Stimulated activated CD4-positive, alpha-beta T cell treated with anti-CD3 and anti-CD28 coated beads, Interleukin-4, amount 100 ng/mL, for 48 hours (primary cell): ENCODE measurements at regions not wholly inside any gene's neighbourhood (a gene's known extent, or its start where the extent isn't known, plus 50 kb on each side); places are given as distances from the start of the nearest gene placed in this dataset.

Source experiments
- DNase-seq, 2 donors: peaks; one replicate each; pipeline ENCODE4 v3.0.0-alpha.2; 2020; ENCODE audit warnings: low read depth in 2 of 2

GRCh38 chr3:7913283-7913682 is 588.3 kb upstream of the LMCD1 start:
- no peak for DNase-seq

GRCh38 chr3:7915356-7915755 is 586.3 kb upstream of the LMCD1 start:
- DNase-seq: no peak

DNA sequence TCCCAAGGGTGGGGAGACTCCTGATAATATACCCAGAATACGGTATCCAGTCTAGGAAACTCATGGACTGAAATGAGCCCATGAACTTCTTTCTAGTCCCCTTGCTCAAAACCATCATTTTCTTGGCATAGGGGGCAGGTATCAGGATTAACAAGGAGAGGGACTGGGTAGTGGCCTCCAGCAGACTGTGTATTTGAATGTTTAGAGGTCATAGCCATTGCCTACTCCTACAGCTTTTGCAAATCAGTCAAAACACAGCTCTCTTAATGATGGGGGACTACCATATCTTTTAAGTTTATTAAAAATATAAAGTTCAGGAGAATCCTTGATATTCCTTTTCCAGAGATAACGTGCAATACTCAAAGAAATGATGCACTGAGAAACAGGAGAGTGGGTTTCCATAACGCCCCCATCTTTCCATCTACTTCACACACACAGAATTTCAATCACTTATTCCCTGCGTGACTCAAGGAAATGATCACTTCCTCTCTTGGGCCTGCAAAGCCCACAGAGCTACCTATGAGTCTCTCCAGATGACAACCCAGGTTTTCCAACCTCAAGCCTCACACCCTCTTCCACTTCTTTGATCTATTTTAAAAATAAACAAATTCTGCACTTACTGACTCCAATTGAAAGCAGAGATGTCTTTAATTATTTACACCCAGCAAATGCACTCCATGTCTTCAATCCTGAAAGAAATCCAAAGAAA is 584.0 kb upstream of the LMCD1 start:
- peak in 1 of 2 donors; percentile 13 for DNase-seq

- no peak for DNase-seq
These were observed 581.4 kb upstream of the LMCD1 start for GRCh38 chr3:7920211-7920610.

- no peak for DNase-seq
These were observed 577.4 kb upstream of the LMCD1 start for GRCh38 chr3:7924228-7924627.

- DNase-seq: no peak
These were observed 574.6 kb upstream of the LMCD1 start for GRCh38 chr3:7927015-7927414.

DNA sequence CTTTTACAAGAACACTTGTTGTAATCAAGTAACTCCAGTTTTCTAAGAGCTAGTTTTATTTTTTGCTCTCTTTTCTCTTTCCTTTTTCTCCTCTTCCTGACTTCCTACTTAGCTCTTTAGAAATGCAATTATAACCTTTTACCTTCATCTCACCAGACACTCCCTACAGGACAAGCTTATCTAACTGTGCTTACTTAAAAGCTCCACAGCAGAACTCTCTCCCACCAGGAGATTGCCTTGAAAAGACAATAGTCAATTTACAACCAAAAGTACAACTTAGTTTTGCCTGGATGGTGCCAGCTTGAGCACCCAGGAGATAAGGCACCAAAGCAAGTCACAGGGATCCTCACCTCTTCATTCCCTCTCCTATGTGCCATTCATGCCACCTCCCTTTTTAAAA is 573.8 kb upstream of the LMCD1 start:
- no peak for DNase-seq

GRCh38 chr3:7929319-7929889 is 572.2 kb upstream of the LMCD1 start:
- DNase-seq: no peak

GRCh38 chr3:7934362-7934761 is 567.3 kb upstream of the LMCD1 start:
- no peak for DNase-seq

GRCh38 chr3:7947930-7948329 is 553.7 kb upstream of the LMCD1 start:
- DNase-seq: no peak

- DNase-seq: no peak
These were observed 550.7 kb upstream of the LMCD1 start for GRCh38 chr3:7950890-7951289.

DNA sequence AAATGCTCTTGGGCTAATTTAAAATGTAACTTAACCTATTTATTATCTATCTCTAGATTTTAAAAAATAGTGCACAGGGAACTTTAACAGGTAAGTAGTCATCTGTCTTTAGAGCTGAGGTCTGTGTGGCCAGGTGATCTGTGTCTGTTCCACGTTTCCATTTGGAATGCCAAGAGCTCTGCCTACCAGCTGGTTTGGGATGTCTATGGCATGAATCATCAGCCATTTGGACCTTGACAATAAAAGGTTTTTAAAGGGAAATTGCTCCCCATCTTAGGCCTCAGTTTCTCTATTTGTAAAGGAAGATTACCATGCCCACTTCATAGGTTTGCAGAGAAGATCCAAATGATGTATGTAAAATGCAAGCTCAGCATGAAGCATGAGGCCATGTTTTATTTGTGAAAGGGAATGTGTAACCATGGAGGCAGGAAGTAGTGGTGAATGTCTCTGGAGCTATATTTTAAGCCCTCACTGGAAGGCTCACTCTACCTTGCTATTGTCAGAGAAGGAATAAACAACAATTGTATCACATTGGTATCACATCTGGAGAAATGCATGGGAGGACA is 548.1 kb upstream of the LMCD1 start:
- DNase-seq: no peak

- no peak for DNase-seq
These were observed 544.6 kb upstream of the LMCD1 start for GRCh38 chr3:7957024-7957423.

- DNase-seq: no peak
These were observed 542.5 kb upstream of the LMCD1 start for GRCh38 chr3:7959094-7959493.

- no peak for DNase-seq
These were observed 541.0 kb upstream of the LMCD1 start for GRCh38 chr3:7960601-7961000.

GRCh38 chr3:7962301-7962700 is 539.3 kb upstream of the LMCD1 start:
- no peak for DNase-seq

GRCh38 chr3:7964899-7965298 is 536.7 kb upstream of the LMCD1 start:
- DNase-seq: no peak

DNA sequence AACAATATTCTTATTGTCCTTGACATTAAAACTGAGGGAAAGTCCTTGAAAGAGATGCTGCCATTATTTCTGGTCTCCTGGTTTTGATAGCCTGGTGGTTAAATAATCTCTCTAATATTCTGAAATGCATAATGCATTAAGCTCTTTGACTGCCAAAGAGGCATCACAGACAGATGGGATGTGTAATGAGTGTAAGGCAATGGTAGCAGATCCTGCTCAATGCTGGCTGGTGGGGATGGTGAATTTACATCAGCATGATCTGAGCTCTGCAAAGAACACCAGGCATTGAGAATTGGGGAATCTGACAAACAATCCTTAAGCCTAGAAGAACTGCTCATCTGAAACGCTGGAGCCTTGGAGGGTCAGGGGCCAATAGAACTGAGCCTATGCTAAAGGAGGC is 528.6 kb upstream of the LMCD1 start:
- DNase-seq: no peak

DNA sequence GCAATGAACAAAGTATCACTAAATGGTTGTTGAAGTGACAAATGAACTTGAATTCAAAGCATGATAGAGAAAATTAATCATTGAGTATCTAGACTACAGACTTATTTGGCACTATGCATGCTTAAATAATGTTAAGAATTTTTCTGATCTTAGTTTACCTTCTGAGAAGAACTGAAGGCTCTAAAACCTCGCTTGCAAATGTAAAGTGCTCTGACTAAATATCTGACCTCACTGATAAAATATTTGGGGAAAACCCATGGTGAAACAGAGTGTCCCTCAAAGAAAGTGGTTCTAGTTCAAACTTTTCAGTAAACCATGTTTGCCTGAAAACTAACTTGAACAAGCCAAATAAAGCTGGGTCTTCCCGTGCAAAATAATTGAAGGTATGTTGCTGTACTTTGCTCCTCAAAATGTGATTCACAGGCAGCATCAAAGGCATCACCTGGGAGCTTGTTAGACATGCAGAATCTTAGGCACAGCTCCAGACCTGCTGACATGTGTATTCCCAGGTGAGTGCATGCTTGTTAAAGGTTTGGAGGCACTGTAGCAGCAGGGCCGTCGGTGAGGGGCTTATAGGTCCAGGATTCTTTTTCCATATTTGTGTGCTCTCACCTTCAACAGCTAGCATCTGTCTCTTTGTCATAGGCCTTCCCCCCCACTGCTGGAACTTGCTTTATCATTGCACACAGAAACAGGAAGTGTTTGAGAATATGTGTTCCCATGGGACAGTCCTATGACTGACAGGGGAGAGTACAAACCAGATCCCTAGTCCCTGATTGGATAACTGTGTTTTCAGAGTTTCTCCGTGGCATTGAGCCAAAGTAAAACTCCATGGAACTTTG is 524.2 kb upstream of the LMCD1 start:
- no peak for DNase-seq

DNA sequence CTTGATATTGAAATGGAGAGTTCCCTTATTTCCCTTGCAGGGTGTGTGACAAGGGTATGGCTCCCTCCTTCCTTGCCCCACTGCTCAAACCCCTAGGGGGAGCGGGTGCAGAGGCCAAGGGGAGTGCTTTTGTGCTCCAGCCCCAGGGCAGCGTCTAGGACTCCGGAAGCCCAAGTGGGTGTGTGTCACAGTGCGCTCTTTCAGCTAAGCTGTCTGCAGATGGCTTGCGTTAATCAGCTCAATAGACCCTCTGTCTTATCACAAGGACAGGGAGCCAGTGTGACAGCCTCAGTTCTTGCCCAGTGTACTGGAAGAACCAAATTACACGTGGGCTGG is 523.6 kb upstream of the LMCD1 start:
- no peak for DNase-seq

GRCh38 chr3:7982126-7982525 is 519.5 kb upstream of the LMCD1 start:
- DNase-seq: no peak

DNA sequence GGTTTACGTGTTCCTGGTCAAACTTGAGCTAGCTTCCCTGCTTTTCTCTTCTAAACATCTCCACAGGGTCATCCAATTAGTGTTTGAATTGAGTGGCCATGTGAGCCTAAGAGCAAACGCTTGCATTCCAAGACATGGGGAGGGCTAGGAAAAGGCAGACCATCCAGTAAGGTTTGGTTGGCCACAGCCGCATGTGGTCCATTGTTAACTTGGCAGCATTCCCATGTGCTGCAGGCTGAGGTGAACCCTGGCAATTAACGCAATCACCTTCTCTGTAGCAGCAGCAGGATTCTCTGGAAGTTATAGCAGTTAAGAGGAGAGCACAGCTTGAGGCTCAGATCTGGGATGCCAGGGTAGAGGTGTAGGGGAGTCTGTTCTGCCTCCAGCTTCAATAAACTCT is 502.2 kb upstream of the LMCD1 start:
- no peak for DNase-seq

DNA sequence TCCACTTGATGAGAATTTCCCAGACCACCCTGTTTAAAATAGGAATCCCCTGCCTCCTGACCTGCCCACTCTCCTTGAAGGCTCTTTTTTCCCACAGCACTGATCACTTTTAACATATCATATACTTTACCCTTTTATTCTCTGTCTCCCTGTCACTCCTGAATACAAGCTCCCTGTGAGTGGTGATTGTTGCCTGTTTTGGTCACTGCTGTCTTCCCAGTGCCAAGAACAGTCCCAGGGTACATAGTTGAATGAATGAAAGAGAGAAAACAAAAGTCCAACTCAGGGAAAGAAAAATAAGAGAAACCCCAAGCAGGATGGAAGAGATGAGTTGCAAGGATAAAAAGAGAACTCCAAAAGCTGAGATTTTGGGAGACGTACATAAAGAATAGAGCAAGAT is 500.3 kb upstream of the LMCD1 start:
- DNase-seq: no peak
